GM20000 (cell line): ENCODE measurements at regions not wholly inside any gene's neighbourhood (a gene's known extent, or its start where the extent isn't known, plus 50 kb on each side); places are given as distances from the start of the nearest gene placed in this dataset.

Experiments used
- DNase-seq: peaks from one replicate; pipeline ENCODE4 v3.0.0; 2012; ENCODE audit warnings: low spot score
- TF ChIP-seq, protein P1 (sequence below): IDR thresholded peaks from 2 replicates; pipeline ENCODE4 v1.5.1; 2012; ENCODE audit warnings: mild to moderate bottlenecking, control low read depth; ENCODE audit errors: extremely low read depth, missing control alignments

DNA sequence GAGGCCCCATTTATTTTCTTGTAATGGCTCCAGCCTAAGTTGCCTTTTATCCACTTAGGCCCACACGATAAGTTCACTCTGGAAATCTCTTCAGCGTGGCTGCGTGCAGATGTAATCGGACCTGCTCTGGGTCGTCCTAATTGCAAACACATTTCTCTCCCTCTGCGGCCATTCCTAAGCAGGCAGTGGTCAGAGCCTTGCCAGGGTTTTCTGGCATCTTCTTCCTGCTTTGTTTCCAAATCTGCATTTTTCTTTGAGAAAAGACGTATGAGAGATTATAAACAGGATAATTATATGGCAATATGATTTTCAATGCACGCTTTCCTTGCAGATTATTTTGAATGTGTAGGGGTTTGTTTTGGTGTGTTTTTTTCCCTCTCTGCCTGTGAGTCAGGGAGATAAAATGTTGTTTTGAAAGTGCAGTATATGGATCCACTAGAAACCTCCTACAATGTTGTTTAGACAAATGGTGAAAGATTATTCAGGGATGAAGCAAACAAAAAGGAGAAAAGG, 239.4 kb upstream of the TANK start:
- no peak for DNase-seq
- TF ChIP-seq, protein P1, sequence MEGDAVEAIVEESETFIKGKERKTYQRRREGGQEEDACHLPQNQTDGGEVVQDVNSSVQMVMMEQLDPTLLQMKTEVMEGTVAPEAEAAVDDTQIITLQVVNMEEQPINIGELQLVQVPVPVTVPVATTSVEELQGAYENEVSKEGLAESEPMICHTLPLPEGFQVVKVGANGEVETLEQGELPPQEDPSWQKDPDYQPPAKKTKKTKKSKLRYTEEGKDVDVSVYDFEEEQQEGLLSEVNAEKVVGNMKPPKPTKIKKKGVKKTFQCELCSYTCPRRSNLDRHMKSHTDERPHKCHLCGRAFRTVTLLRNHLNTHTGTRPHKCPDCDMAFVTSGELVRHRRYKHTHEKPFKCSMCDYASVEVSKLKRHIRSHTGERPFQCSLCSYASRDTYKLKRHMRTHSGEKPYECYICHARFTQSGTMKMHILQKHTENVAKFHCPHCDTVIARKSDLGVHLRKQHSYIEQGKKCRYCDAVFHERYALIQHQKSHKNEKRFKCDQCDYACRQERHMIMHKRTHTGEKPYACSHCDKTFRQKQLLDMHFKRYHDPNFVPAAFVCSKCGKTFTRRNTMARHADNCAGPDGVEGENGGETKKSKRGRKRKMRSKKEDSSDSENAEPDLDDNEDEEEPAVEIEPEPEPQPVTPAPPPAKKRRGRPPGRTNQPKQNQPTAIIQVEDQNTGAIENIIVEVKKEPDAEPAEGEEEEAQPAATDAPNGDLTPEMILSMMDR: no peak

DNA sequence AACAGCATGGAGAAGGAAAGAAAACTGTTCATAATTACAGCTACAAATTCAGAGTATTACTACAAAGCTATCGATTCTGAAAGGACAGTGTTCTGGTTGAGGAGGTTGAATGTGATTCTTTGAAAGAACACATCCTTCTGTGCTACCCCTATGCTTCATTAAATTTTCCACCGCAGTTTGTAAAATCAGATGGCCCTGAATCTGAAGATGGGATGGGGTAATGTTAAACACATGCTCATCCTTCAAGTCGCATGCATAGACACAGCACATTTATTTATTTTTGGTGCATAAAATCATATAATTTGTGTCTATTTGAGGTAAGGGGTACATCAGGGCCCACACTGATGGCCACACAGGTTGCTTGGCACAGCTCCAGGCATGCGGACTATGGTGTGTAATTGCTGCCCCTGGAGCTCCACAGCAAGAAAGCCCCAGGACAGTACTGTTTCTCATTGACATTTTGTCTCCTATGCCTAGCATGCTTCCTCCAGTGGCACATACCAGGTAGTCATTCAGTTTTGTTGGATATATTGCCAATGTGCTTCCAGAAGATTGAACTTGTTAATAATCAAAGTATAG, 238.8 kb upstream of the TANK start:
- TF ChIP-seq, protein P1: no peak
- no peak for DNase-seq

DNA sequence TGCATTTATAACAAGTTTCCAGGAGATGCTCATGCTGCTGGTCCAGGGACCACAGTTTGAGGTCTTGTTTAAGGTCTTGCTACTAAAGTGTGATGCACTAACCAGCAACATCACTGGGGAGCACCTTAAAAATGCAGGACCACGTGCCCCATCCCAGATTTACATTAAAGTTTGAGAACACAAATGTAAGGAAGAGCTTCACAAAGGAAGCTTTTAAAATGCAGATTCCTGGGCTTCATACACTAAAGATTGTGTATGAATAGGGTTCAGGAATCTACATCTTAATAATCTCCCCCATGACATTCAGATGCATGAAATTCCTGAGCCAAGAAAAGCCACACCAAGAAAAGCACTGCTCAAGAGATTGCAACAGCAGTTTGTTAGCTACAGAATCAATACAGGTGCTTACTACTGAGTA, 235.3 kb upstream of the TANK start:
- TF ChIP-seq, protein P1: no peak
- no peak for DNase-seq

DNA sequence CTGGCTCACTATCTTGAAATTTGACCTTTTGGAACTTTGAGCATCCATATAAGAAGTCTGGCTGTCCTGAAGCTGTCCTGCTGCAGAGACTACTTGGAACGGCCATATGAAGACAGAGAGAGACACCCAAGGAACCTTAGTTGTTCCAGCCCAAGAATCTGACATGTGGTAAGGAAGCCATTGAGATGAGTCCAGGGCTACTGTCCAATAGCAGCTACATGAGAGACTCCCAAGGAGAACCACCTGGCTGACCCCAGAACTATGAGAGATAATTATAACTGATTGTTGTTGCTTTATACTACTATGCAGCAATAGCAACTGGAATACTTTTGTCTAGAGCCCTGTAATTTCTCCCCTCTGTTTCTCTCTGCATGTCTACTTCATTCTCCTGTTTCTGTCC, 234.3 kb upstream of the TANK start:
- TF ChIP-seq, protein P1: no peak
- DNase-seq: no peak

DNA sequence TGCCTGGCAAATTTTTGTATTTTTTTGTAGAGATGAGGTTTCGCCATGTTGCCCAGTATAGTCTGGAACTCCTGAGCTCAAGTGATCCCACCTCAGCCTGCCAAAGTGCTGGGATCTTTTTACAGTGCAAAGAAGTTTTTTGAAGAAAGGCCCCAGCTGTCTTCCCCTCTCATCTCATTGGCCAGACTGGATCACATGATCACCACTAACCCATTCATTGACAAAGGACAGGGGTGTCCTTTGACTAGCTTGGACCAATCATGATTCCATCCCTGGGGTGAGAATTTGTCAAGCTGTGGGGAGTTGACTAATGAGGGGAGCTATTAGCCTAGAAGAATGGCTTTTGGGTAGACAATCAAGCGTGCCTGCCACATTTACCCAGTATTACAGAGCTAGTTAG, 232.9 kb upstream of the TANK start:
- TF ChIP-seq, protein P1: no peak
- no peak for DNase-seq

DNA sequence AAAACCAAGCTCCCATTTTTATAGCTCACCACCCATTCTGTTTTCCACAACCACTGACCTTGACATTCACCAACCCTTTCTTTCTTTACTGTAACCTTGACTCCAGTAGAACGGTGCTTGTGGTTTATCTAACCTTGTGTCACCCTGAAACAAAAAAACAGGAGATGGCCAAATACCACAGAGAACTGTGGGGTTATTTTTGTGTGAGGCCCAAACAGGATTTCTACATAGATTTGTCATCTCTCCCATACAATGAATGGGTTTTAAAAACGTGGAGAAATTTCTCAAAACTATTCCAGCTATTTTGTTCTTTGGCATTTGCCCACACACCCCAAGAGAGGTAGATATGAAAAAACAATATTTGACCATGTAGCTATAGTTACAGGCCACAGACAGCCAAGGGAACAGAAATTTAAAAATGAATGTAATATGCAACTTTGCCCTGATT, 231.3 kb upstream of the TANK start:
- TF ChIP-seq, protein P1: no peak
- no peak for DNase-seq

DNA sequence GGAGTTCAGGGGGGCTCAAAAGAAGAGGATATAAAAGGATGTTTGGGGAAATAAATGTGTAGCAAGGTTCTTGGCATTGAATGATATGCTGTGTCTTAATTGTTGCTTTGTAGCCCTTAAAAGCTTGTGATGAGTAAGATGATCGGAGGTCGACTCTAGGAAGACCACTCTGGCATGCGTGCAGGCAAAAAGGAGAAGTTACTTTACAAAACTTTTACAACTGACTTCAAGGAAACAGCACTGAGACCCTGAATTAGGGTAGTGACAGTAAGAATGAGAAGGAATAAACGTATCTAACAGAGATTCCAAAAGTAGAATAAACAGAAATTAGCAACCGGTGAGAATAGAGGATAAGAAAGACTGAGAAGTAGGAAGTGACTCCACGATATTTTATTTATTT, 228.7 kb upstream of the TANK start:
- DNase-seq: no peak
- TF ChIP-seq, protein P1: no peak
